ENCODE measurements at regions not wholly inside any gene's neighbourhood (a gene's known extent, or its start where the extent isn't known, plus 50 kb on each side); places are given as distances from the start of the nearest gene placed in this dataset.

DNA sequence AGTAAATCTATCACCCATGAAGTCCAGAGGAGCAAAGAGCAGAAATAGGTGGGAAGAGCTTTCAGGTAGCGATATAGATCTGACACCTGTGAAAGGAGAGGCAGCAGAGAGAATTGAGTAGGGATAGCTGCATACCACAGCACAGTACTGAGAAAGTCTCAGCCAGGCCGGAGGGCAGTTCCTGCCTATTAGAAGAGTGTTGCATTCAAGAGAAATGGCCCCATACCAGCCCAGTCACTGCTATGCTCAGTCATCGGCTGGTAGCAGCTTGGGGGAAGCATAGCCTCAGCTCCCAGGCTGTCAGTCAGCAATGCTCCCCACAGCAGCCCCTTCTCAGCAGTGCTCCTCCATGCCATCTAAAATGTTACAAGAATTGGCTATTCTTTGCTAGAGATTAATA lies 285.1 kb upstream of the CDH6 start:
- no peaks in the 10 kb centered on the region for H3K9me3 ChIP-seq
- no peak overlapping the region for H3K27ac ChIP-seq
- intact Hi-C loops (cut with DNase I), result no loop called here
- no peaks in the 10 kb centered on the region for H3K4me1 ChIP-seq
- H3K27me3 ChIP-seq, result no peaks in the 10 kb centered on the region
- no peak for TF ChIP-seq POLR2A (IDR thresholded peaks at IDR 0.05)
- TF ChIP-seq, protein P1, sequence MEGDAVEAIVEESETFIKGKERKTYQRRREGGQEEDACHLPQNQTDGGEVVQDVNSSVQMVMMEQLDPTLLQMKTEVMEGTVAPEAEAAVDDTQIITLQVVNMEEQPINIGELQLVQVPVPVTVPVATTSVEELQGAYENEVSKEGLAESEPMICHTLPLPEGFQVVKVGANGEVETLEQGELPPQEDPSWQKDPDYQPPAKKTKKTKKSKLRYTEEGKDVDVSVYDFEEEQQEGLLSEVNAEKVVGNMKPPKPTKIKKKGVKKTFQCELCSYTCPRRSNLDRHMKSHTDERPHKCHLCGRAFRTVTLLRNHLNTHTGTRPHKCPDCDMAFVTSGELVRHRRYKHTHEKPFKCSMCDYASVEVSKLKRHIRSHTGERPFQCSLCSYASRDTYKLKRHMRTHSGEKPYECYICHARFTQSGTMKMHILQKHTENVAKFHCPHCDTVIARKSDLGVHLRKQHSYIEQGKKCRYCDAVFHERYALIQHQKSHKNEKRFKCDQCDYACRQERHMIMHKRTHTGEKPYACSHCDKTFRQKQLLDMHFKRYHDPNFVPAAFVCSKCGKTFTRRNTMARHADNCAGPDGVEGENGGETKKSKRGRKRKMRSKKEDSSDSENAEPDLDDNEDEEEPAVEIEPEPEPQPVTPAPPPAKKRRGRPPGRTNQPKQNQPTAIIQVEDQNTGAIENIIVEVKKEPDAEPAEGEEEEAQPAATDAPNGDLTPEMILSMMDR (IDR thresholded peaks at IDR 0.05), result no peak
- TF ChIP-seq POLR2AphosphoS5 (IDR thresholded peaks at IDR 0.05; ENCODE audit: insufficient read depth in 1 of 2, low read depth in 1 of 2), result no peak
- H3K36me3 ChIP-seq, result no peaks in the 10 kb centered on the region
- no peak overlapping the region for H3K4me3 ChIP-seq
- no peak for DNase-seq (ENCODE audit: extremely low spot score in 2 of 2)

DNA sequence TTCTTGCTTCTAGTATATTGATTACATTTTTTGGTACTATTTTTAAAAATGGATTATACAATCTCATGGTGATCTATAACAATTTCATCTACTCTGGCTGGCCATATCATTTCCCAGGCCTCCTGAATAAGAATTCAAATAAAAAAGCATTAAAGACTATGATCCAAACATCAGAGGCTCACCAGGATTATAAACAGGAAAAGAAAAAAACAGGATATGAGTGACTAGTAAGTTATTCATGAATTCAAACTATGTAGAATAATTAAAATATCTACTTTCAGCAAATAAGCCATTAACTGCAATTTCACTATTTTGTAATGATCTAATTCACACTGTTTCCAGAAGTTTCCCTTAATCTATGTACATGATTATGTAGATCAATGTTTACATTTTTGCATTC lies 293.1 kb upstream of the CDH6 start:
- no peak overlapping the region for H3K27ac ChIP-seq
- no peak overlapping the region for H3K4me3 ChIP-seq
- no peaks in the 10 kb centered on the region for H3K27me3 ChIP-seq
- no peaks in the 10 kb centered on the region for H3K9me3 ChIP-seq
- DNase-seq (ENCODE audit: extremely low spot score in 2 of 2), result no peak
- intact Hi-C loops (cut with DNase I), result no loop called here
- TF ChIP-seq POLR2AphosphoS5 (IDR thresholded peaks at IDR 0.05; ENCODE audit: insufficient read depth in 1 of 2, low read depth in 1 of 2) (no peak), POLR2A (IDR thresholded peaks at IDR 0.05) (no peak)
- TF ChIP-seq, protein P1 (IDR thresholded peaks at IDR 0.05), result no peak
- no peaks in the 10 kb centered on the region for H3K36me3 ChIP-seq
- no peaks in the 10 kb centered on the region for H3K4me1 ChIP-seq

DNA sequence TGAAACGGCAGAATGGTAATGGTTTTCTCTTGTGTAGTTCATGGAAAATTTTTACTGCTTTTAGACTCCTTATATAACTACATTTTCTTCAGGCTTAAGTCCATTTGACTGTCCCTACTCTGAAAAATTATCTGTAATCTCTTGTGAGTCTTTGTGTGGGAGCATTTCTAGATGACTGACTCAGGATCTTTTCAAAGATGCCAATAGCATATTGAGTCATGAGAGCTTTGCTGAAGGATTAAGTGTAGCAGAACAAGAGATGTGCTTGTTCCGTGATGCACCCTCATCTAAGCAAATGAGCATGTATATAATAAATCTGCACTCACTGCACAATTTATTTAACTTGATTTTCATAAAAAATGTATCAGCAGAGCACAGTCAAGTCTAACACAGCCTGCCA lies 298.7 kb upstream of the CDH6 start:
- TF ChIP-seq POLR2A (IDR thresholded peaks at IDR 0.05) (no peak), POLR2AphosphoS5 (IDR thresholded peaks at IDR 0.05; ENCODE audit: insufficient read depth in 1 of 2, low read depth in 1 of 2) (no peak)
- TF ChIP-seq, protein P1 (IDR thresholded peaks at IDR 0.05), result no peak
- no peaks in the 10 kb centered on the region for H3K36me3 ChIP-seq
- no peaks in the 10 kb centered on the region for H3K4me1 ChIP-seq
- intact Hi-C loops (cut with DNase I), result no loop called here
- no peaks in the 10 kb centered on the region for H3K27me3 ChIP-seq
- no peak overlapping the region for H3K27ac ChIP-seq
- DNase-seq (ENCODE audit: extremely low spot score in 2 of 2), result no peak
- H3K4me3 ChIP-seq, result no peak overlapping the region
- H3K9me3 ChIP-seq, result no peaks in the 10 kb centered on the region

DNA sequence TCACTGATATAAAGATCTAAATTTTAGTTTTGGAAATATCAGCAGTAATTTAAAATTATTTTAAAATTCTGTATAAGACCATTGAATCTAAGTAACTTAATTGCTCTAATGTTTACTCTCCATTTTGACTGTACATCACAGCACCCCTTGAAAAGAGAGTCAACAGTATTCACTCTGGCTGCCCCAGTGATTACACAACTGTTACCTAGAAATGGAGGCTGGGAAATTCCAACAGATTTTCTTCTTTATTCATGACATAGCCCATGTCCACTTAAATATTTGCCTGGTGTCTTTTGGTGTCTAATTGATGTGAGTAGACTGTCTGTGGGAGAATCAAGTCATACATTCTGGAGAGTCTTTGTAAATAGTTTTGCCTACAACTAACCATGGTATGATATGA lies 301.8 kb upstream of the CDH6 start:
- no peak for TF ChIP-seq POLR2A (IDR thresholded peaks at IDR 0.05)
- no peak for TF ChIP-seq POLR2AphosphoS5 (IDR thresholded peaks at IDR 0.05; ENCODE audit: insufficient read depth in 1 of 2, low read depth in 1 of 2)
- TF ChIP-seq, protein P1 (IDR thresholded peaks at IDR 0.05), result no peak
- DNase-seq (ENCODE audit: extremely low spot score in 2 of 2), result no peak
- Histone ChIP-seq H3K36me3 (no peaks in the 10 kb centered on the region), H3K9me3 (no peaks in the 10 kb centered on the region), H3K27ac (no peak overlapping the region), H3K27me3 (no peaks in the 10 kb centered on the region), H3K4me1 (no peaks in the 10 kb centered on the region), H3K4me3 (no peak overlapping the region)
- intact Hi-C loops (cut with DNase I), result no loop called here

DNA sequence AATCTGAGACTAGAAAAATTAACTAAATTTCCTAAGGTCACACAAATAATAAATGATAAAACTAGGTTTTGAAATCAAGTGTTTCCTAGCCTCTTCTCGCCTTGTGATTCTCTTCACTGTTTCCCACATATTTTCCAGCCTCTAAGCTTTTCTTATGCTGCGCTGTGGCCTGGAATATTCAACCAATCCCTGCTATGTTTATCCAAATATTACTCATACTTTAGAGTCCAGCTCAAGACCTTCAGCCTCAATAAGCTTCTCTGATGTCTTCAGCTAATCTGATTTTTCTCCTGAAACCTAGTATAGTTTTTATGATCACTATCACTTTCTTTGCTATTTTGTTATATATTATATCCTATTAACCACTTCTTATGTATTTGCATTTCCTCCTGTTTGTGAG lies 303.1 kb upstream of the CDH6 start:
- Histone ChIP-seq H3K4me1 (no peaks in the 10 kb centered on the region), H3K36me3 (no peaks in the 10 kb centered on the region), H3K27ac (no peak overlapping the region), H3K27me3 (no peaks in the 10 kb centered on the region), H3K4me3 (no peak overlapping the region), H3K9me3 (no peaks in the 10 kb centered on the region)
- TF ChIP-seq POLR2AphosphoS5 (IDR thresholded peaks at IDR 0.05; ENCODE audit: insufficient read depth in 1 of 2, low read depth in 1 of 2), result no peak
- TF ChIP-seq, protein P1 (IDR thresholded peaks at IDR 0.05), result no peak
- TF ChIP-seq POLR2A (IDR thresholded peaks at IDR 0.05), result no peak
- no peak for DNase-seq (ENCODE audit: extremely low spot score in 2 of 2)
- intact Hi-C loops (cut with DNase I), result no loop called here
